ENCODE measurements at regions not wholly inside any gene's neighbourhood (a gene's known extent, or its start where the extent isn't known, plus 50 kb on each side); places are given as distances from the start of the nearest gene placed in this dataset.

DNA sequence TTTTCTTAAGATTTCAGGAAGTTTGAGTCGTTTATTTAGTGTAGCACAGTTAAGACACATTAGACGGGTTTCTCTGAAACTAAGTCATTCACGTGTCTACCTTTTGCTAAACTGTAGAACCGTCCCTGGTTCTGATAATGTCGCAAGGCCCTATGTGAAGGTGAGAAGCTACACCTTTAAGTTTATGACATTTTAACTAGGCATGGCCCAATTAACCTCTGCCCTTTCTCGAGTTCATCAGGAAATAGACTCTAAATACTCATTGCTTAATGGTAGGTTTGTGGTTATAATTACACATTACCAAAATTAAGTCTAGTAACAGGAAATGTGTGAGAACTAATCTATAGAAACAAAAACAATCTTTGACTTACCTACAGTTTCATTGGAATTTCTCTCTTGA, 126.6 kb upstream of the FZD8 start:
- TF ChIP-seq, protein P1, sequence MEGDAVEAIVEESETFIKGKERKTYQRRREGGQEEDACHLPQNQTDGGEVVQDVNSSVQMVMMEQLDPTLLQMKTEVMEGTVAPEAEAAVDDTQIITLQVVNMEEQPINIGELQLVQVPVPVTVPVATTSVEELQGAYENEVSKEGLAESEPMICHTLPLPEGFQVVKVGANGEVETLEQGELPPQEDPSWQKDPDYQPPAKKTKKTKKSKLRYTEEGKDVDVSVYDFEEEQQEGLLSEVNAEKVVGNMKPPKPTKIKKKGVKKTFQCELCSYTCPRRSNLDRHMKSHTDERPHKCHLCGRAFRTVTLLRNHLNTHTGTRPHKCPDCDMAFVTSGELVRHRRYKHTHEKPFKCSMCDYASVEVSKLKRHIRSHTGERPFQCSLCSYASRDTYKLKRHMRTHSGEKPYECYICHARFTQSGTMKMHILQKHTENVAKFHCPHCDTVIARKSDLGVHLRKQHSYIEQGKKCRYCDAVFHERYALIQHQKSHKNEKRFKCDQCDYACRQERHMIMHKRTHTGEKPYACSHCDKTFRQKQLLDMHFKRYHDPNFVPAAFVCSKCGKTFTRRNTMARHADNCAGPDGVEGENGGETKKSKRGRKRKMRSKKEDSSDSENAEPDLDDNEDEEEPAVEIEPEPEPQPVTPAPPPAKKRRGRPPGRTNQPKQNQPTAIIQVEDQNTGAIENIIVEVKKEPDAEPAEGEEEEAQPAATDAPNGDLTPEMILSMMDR (IDR thresholded peaks at IDR 0.05): no peak
- no peak for TF ChIP-seq POLR2A (IDR thresholded peaks at IDR 0.05)
- intact Hi-C loops (cut with DNase I; ENCODE audit: low total_unique reads): no loop called here
- 60 to 66% methylated on average over 6 of the region's 6 CpGs for WGBS, 2 donors
- DNase-seq (ENCODE audit: low spot score in 2 of 2): no peak
- H3K4me3 ChIP-seq (ENCODE audit: low read depth, poor library complexity, severe bottlenecking): no peak overlapping the region

DNA sequence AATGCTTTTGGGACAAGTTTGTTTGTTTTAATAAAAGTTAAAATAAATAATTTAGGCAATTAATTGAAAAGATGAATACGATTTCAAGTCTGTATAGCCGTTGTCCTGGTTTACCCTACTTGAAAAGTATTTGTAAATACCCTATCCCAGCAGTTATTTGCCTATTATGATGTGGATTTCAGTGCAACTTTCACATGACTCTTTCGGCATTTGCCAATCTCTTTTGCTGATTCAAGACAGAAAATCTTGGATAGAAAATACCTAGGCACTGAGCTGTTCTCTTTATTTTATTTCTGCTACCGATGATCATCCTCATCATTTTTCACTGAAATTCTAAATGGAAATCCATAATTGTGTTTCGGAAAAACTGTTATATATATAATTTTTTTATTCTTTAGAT, 125.9 kb upstream of the FZD8 start:
- no peak for DNase-seq (ENCODE audit: low spot score in 2 of 2)
- TF ChIP-seq, protein P1 (IDR thresholded peaks at IDR 0.05): no peak
- TF ChIP-seq POLR2A (IDR thresholded peaks at IDR 0.05): no peak
- intact Hi-C loops (cut with DNase I; ENCODE audit: low total_unique reads): no loop called here
- H3K4me3 ChIP-seq (ENCODE audit: low read depth, poor library complexity, severe bottlenecking): no peak overlapping the region
- WGBS, 2 donors: 70 to 79% methylated on average over 5 of the region's 5 CpGs

DNA sequence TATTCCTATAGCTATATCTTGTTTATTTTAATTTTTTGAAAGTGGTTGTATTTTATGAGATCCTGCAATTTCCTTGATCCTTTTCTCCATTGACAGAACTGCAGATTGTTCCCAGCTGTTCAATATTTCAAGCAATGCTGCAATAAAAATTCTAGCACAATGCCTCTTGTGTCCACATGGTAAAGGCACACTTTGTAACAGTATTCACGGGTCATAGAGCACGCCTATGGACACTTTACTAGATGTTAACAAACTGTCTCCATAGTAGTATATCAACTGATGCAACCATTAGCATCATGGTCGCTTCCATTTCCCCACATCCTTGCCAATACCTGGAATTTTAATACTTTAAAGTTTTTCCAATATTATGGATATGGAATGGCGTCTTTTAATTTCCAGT, 123.9 kb upstream of the FZD8 start:
- H3K4me3 ChIP-seq (ENCODE audit: low read depth, poor library complexity, severe bottlenecking): no peak overlapping the region
- no peak for DNase-seq (ENCODE audit: low spot score in 2 of 2)
- intact Hi-C loops (cut with DNase I; ENCODE audit: low total_unique reads): no loop called here
- WGBS, 2 donors: 79 to 83% methylated on average over 4 of the region's 4 CpGs
- TF ChIP-seq POLR2A (IDR thresholded peaks at IDR 0.05): no peak
- TF ChIP-seq, protein P1 (IDR thresholded peaks at IDR 0.05): no peak

DNA sequence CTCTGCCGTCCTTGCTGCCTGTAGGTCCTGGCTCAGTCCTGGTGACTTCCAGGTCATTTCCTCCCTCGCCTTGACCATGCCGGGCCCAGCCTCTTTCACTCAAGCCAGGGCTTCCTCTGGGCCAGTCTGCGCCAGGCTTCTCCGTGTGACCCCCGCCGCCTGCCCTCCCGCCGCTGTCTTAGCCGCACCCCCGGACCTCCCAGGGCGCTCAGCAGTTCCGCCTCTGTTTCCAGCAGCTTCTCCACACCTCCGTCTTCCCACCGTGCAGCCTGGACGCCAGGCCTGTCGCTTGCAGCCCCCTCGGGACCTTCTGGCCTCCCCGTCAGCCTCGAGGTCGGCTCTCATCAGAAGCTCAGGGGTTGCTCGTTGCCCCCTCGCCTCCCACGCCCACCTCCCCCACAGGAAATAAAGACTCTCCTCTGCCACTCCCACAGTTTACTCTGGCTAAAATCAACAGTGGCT, 123.0 kb upstream of the FZD8 start:
- no peak overlapping the region for H3K4me3 ChIP-seq (ENCODE audit: low read depth, poor library complexity, severe bottlenecking)
- intact Hi-C loops (cut with DNase I; ENCODE audit: low total_unique reads): no loop called here
- TF ChIP-seq, protein P1 (IDR thresholded peaks at IDR 0.05): no peak
- TF ChIP-seq POLR2A (IDR thresholded peaks at IDR 0.05): no peak
- DNase-seq (ENCODE audit: low spot score in 2 of 2): no peak
- WGBS, 2 donors: 48 to 49% methylated on average over 24 of the region's 24 CpGs

DNA sequence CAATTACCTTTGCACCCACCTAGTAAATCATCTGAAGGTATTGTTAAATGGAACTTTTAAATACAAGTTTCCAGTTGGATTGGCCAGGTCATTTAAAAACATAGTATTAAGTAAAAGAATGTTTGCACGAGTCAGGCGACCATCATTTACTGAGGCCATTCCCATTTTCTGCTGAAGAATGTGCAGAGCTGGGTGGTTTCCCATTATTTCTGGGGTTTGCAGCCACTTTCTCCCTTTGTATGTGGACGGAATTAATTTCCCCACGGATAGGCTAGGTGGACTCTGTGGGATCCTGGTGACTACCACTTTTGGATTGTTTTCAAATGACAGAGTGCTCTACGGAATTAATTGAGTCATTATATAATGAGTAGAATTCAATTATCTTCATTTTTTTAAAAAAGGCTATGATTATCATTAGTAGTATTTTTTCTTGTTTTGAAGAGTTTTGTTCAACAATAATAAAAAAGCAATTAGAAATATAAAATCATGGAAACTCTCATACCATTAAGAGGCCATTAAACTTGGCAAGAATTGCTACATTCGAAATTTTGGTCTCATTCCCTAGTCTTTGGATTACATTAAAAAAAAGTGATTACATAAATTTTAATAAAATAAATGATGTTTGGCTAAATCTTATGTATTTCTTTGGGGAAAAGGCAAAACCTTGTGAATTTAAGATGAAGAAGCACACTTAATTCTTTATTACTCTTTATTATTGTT, 120.4 kb upstream of the FZD8 start:
- 83 to 86% methylated on average over 6 of the region's 6 CpGs for WGBS, 2 donors
- H3K4me3 ChIP-seq (ENCODE audit: low read depth, poor library complexity, severe bottlenecking): no peak overlapping the region
- TF ChIP-seq, protein P1 (IDR thresholded peaks at IDR 0.05): no peak
- TF ChIP-seq POLR2A (IDR thresholded peaks at IDR 0.05): no peak
- intact Hi-C loops (cut with DNase I; ENCODE audit: low total_unique reads): no loop called here
- no peak for DNase-seq (ENCODE audit: low spot score in 2 of 2)

DNA sequence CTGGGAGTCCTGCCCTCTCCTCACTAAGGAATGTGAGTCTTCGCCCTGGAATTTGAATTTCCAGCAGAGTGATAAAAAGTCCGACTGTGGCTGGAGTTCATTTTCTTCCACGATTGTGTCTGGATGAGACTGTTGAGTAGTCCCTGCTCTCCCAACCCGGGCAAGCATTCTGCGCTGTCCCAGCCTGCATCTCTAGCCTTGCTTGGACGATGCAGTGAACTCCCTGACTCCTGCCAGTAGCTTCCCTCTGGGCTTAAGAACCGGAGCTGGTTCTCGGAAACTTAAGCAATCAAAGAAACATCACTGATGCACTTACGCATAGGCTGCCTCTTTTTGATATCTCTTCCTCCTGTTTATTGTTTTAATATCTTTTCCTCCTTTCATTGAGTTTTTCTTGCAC, 116.0 kb upstream of the FZD8 start:
- TF ChIP-seq, protein P1 (IDR thresholded peaks at IDR 0.05): no peak
- intact Hi-C loops (cut with DNase I; ENCODE audit: low total_unique reads): no loop called here
- 85 to 86% methylated on average over 9 of the region's 9 CpGs for WGBS, 2 donors
- no peak overlapping the region for H3K4me3 ChIP-seq (ENCODE audit: low read depth, poor library complexity, severe bottlenecking)
- DNase-seq (ENCODE audit: low spot score in 2 of 2): no peak

All from lower leg skin (tissue), 4 donors.